NCI-H748 treated with DMSO at 0.1 percent for 48 hours (cell line): ENCODE measurements at regions not wholly inside any gene's neighbourhood (a gene's known extent, or its start where the extent isn't known, plus 50 kb on each side); places are given as distances from the start of the nearest gene placed in this dataset.

Experiments
- DNase-seq: peaks from one replicate; lab custom pipeline; 2025; lab: John Stamatoyannopoulos, UW

DNA sequence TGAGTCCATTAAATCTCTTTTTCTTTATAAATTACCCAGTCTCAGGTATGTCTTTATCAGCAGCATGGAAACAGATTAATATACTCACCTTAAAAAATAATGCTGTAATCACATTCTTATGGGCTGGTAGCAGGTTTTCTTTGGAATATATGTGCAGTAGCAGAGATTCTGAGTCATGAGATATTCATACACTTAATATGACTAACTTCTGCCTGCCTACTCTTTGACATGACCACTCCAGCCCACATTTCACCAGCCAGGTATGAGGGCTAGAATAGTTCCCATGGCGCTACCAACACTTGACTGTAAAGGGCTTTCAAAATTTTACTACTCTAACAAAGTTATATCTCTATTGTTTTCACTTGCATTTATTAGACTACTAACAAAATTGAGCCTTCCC, 74.1 kb upstream of the GHR start:
- no peak for DNase-seq

DNA sequence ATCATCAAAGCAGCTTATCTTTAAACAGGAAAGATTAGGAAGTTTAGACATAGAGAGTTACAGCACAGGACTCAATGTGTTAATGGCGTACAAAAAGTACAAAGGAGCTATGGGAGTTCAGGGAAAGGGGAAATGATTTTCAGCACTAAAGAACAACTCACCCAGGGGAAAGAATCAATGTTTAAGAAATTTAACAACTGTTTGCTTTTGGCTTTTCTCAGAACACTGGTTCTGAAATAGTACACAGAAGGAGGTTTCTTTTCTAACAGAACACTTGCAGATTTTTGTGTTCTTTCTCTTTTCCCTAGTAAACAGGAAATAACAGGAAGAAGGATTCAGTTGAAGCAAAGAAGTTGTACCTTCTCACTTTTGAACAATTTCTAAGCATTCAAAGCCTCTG, 71.3 kb upstream of the GHR start:
- no peak for DNase-seq

DNA sequence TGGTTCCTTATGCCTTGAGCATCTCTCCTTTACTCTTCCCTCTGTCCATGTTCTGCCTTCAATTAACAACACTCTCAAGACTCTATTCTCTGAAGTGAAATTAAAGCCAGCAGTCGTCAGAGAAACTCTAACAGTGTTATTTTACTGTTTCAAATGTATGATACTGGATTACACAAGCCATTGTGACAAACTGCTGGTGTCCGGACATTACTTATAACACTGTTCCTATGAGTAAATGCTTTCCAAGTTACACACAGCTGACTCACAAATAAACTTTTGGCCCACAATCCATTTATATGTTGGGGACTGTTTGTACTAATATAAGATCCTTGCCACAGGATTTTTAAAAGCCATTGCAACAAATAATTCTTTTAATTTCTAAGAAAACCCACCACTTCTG, 63.2 kb upstream of the GHR start:
- DNase-seq = no peak

DNA sequence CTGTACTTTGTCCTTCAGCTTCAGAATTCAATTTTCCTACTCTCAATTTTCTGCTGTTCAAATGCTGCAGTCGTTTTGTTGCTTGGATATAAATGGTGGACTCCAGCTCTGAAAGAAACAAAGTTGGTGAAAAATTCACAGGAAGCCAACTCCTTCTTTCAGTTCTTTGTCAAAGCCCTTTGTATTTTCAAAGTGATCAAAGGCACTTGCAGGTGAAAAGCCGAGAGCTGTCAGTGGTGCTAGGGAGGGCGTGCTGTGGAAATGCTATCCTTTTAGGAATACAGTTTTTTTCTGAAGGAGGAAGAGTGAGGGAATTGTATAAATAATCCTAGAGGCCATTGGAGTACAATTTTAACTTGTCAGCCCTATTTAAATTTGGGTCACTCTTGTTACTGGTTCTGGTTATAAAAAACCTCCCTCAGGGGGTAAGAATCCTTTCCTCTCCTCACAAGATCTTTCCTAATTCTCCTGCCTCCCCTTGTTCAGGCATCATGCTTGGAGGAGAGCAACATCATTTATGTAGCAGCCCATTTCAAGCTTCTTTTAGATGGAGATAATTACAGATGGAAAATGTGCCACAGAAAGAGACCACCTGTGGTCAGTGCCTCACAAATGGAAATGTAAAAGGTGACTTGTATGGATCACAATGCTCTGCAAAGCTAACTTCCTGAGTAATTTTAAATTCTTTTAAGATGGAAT, 62.5 kb upstream of the GHR start:
- no peak for DNase-seq

- DNase-seq = no peak
Observed at GRCh38 chr5:42361315-42361688, 61.9 kb upstream of the GHR start.

GRCh38 chr5:42366051-42366450, 57.2 kb upstream of the GHR start:
- no peak for DNase-seq
